Smooth muscle cell (in vitro differentiated cells): ENCODE measurements at regions not wholly inside any gene's neighbourhood (a gene's known extent, or its start where the extent isn't known, plus 50 kb on each side); places are given as distances from the start of the nearest gene placed in this dataset.
"Not testable (repeated sequence)": the region's sequence is repeated elsewhere in the genome, so short reads cannot be mapped to it uniquely, and the experiment has no call there.

ENCODE experiments used
- DNase-seq: peaks from one replicate; lab custom pipeline; 2025; ENCODE audit not compliant: unreplicated experiment; lab: John Stamatoyannopoulos, UW
- H2AFZ ChIP-seq: fragments of 200-600 bp; sonication (generic); 2 replicates; pipeline ENCODE4 v1.6.0; 2016; ENCODE audit warnings: antibody characterized with exemption, low read depth, mild to moderate bottlenecking
- H3F3A ChIP-seq: fragments of 200-600 bp; sonication (generic); 2 replicates; pipeline ENCODE4 v1.6.0; 2017; ENCODE audit warnings: antibody characterized with exemption, low read depth
- H3K27ac ChIP-seq: fragments of 200-600 bp; sonication (generic); 2 replicates; pipeline ENCODE4 v1.5.1; 2016; ENCODE audit warnings: low read depth, mild to moderate bottlenecking
- H3K27me3 ChIP-seq: fragments of 200-600 bp; sonication (generic); 2 replicates; pipeline ENCODE4 v1.6.1; 2016; ENCODE audit warnings: low read depth, mild to moderate bottlenecking
- H3K36me3 ChIP-seq: fragments of 200-600 bp; sonication (generic); 2 replicates; pipeline ENCODE4 v1.5.1; 2016; ENCODE audit warnings: low read depth
- H3K4me1 ChIP-seq: fragments of 200-600 bp; sonication (generic); 2 replicates; pipeline ENCODE4 v1.5.1; 2016; ENCODE audit warnings: low read depth
- H3K4me2 ChIP-seq: fragments of 200-600 bp; sonication (generic); 2 replicates; pipeline ENCODE4 v1.6.0; 2016; ENCODE audit warnings: mild to moderate bottlenecking
- H3K4me3 ChIP-seq: fragments of 200-600 bp; sonication (generic); 2 replicates; pipeline ENCODE4 v1.5.1; 2016; ENCODE audit warnings: mild to moderate bottlenecking
- H3K79me2 ChIP-seq: fragments of 200-600 bp; sonication (generic); 2 replicates; pipeline ENCODE4 v1.6.0; 2016; ENCODE audit warnings: low read depth, mild to moderate bottlenecking
- H3K9ac ChIP-seq: fragments of 200-600 bp; sonication (generic); 2 replicates; pipeline ENCODE4 v1.6.0; 2016; ENCODE audit warnings: low read depth
- H3K9me3 ChIP-seq: fragments of 200-600 bp; sonication (generic); replicated peaks from 2 replicates; pipeline ENCODE4 v1.5.1; 2016; ENCODE audit warnings: low read depth
- H4K20me1 ChIP-seq: fragments of 200-600 bp; sonication (generic); 2 replicates; pipeline ENCODE4 v1.6.0; 2016; ENCODE audit warnings: low read depth
- WGBS: methylation state at CpG from one replicate; pipeline ENCODE4 v1.1.7; 2016; ENCODE audit warnings: low lambda C conversion rate; 5-methylcytosine and 5-hydroxymethylcytosine counted together
- TF ChIP-seq, protein P1 (sequence below): fragments of 200-600 bp; sonication (generic); IDR thresholded peaks from 2 replicates; pipeline ENCODE4 v1.5.1; 2017; ENCODE audit warnings: borderline replicate concordance, mild to moderate bottlenecking, antibody characterized with exemption; ENCODE audit not compliant: insufficient read depth, poor library complexity, severe bottlenecking

DNA sequence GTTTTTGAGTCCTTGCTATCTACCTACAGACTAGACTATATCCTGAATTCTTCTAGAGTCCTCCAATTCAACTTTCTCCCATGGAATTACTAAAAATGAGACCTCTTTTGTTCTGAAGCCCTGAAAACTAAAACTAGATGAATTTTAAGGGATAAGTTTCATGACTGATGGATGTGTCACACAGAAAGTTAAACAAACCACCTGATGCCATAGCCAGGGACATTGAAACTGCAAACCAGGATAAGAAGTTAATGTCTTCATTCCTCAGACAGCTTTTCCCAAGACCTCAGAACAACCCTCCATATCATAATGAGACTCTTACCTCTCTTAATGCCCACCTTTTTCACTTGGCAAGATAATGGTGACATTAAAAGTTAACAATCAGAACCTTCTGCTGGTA lies 81.5 kb upstream of the PTPN13 start:
- TF ChIP-seq, protein P1, sequence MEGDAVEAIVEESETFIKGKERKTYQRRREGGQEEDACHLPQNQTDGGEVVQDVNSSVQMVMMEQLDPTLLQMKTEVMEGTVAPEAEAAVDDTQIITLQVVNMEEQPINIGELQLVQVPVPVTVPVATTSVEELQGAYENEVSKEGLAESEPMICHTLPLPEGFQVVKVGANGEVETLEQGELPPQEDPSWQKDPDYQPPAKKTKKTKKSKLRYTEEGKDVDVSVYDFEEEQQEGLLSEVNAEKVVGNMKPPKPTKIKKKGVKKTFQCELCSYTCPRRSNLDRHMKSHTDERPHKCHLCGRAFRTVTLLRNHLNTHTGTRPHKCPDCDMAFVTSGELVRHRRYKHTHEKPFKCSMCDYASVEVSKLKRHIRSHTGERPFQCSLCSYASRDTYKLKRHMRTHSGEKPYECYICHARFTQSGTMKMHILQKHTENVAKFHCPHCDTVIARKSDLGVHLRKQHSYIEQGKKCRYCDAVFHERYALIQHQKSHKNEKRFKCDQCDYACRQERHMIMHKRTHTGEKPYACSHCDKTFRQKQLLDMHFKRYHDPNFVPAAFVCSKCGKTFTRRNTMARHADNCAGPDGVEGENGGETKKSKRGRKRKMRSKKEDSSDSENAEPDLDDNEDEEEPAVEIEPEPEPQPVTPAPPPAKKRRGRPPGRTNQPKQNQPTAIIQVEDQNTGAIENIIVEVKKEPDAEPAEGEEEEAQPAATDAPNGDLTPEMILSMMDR, result no peak

DNA sequence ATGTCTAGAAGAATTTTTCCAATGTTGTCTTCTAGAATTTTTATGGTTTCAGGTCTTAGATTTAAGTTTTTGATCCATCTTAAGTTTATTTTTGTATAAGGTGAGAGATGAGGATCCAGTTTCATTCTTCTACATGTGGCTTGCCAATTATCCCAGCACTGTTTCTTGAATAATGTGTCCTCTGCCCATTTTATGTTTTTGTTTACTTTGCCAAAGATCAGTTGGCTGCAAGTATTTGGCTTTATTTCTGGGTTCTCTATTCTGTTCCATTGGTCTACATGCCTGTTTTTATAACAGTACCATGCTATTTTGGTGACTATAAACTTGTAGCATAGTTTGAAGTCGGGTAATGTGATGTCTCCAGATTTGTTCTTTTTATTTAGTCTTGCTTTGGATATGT lies 78.2 kb upstream of the PTPN13 start:
- H3K9ac ChIP-seq, H3K79me2 ChIP-seq, H3K36me3 ChIP-seq, H3K9me3 ChIP-seq, H3K4me3 ChIP-seq, H2AFZ ChIP-seq, DNase-seq, H3K27me3 ChIP-seq, H3K4me2 ChIP-seq, H3K27ac ChIP-seq, H4K20me1 ChIP-seq, H3F3A ChIP-seq, H3K4me1 ChIP-seq: not testable (repeated sequence)
- WGBS, result 97% methylated on average over 1 of the region's 1 CpG

More for the DNA sequence above, 81.5 kb upstream of the PTPN13 start:
- Histone ChIP-seq H3K4me3 (no peak overlapping the region), H3K9ac (no peak overlapping the region), H2AFZ (no peak overlapping the region), H3K36me3 (no peaks in the 10 kb centered on the region), H3K4me1 (peaks cover 18% of the 10 kb centered on the region), H3K9me3 (no peaks in the 10 kb centered on the region), H3K27ac (no peak overlapping the region), H3F3A (no peaks in the 10 kb centered on the region), H4K20me1 (no peaks in the 10 kb centered on the region), H3K27me3 (no peaks in the 10 kb centered on the region), H3K4me2 (no peak overlapping the region), H3K79me2 (no peaks in the 10 kb centered on the region)
- no peak for DNase-seq

DNA sequence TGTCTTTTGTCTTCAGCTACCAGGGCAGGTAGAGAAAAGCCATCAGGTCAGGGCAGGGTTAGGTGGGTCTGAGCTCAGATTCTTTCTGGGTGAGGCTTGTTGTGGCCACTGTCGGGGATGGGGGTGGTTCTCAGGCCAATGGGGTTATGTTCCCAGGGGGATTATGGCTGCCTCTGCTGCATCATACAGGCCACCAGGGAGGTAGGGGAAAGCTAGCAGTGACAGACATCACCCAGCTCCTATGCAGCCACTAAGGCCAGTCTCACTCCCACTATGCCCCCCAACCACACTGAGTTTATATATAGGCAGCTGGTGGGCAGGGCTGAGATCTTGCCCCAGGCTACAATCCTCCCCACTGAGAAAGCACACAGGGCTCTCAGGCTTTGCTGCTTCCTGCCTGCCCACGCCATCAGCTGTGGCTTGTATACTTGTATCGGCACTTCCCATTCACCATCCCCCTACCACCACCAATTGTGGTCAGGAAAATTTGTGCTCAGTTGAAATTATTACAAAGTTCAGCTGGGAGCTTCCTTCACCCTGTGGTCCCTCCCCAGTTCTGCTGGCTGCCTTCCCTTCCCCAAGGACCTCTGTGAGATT lies 72.6 kb upstream of the PTPN13 start:
- H2AFZ ChIP-seq, result no peak overlapping the region
- WGBS, result 91% methylated on average over 3 of the region's 3 CpGs
- H3K27me3 ChIP-seq, result no peaks in the 10 kb centered on the region

DNA sequence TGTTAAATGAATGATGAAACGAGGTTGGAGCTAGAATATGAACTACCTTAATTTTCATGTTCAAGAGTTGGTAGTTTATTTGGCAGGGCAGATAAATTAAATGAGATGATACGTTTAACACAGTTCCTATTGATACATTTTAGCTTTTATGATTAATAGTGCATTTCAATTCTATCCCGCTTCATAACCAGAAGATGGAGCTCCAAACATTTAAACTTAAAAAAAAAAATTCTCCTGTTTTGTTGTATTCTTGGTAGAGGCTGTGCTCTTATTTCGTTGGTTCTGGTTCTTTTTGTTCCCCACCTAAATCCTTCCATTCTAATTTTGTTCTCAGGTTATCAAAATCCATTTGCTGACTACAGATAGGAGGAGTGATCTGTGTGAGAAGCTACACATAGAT lies 71.8 kb upstream of the PTPN13 start:
- Histone ChIP-seq H3K4me2 (no peak overlapping the region), H3K9ac (no peak overlapping the region), H2AFZ (no peak overlapping the region), H3F3A (no peaks in the 10 kb centered on the region), H3K36me3 (no peaks in the 10 kb centered on the region), H3K4me1 (no peaks in the 10 kb centered on the region), H3K27me3 (no peaks in the 10 kb centered on the region), H3K79me2 (no peaks in the 10 kb centered on the region), H4K20me1 (no peaks in the 10 kb centered on the region), H3K27ac (no peak overlapping the region), H3K4me3 (no peak overlapping the region), H3K9me3 (peaks cover 2% of the 10 kb centered on the region)
- 91% methylated on average over 4 of the region's 4 CpGs for WGBS
- TF ChIP-seq, protein P1, result no peak
- no peak for DNase-seq

More for the DNA sequence above, 72.6 kb upstream of the PTPN13 start:
- H3K36me3 ChIP-seq, result no peaks in the 10 kb centered on the region
- no peak overlapping the region for H3K4me2 ChIP-seq
- H3F3A ChIP-seq, result no peaks in the 10 kb centered on the region
- H3K79me2 ChIP-seq, result no peaks in the 10 kb centered on the region
- no peak overlapping the region for H3K9ac ChIP-seq
- TF ChIP-seq, protein P1, result no peak
- H3K27ac ChIP-seq, result no peak overlapping the region
- DNase-seq, result no peak
- H3K4me1 ChIP-seq, result no peaks in the 10 kb centered on the region
- H3K4me3 ChIP-seq, result no peak overlapping the region
- no peaks in the 10 kb centered on the region for H4K20me1 ChIP-seq
- H3K9me3 ChIP-seq, result peaks cover 2% of the 10 kb centered on the region
